PC-3 (cell line): ENCODE measurements at regions not wholly inside any gene's neighbourhood (a gene's known extent, or its start where the extent isn't known, plus 50 kb on each side); places are given as distances from the start of the nearest gene placed in this dataset.

ENCODE experiments used
- ATAC-seq: fragments of 200-7000 bp; cut with Tn5 transposase; 2 replicates; pipeline ENCODE4 v1.9.1; 2020; ENCODE audit warnings: mild to moderate bottlenecking, moderate library complexity
- BruUV-seq: library from RNA; stranded (reverse); fragments of 400-500 nt; replicated peaks from 2 replicates; lab custom pipeline; 2021; lab: Mats Ljungman, UMichigan
- CTCF ChIA-PET: fragments of 300-600 bp; sonication (Branson Sonifier 250); formaldehyde crosslinking; loops from one replicate; lab custom pipeline; 2022; ENCODE audit warnings: antibody characterized with exemption; lab: Charles Lee
- POLR2A ChIA-PET: fragments of 300-600 bp; sonication (Branson Sonifier 250); formaldehyde crosslinking; loops from one replicate; lab custom pipeline; 2022; ENCODE audit warnings: antibody characterized with exemption; ENCODE audit not compliant: unreplicated experiment; lab: Charles Lee
- DNase-seq: peaks from one replicate; pipeline ENCODE4 v3.0.0-alpha.2; 2015
- H2AFZ ChIP-seq: fragments of 300-600 bp; sonication (generic); 2 replicates; pipeline ENCODE4 v1.6.0; 2016; ENCODE audit warnings: antibody characterized with exemption, low read length
- H3F3A ChIP-seq: fragments of 300-600 bp; sonication (generic); one replicate; pipeline ENCODE4 v1.6.0; 2017; ENCODE audit warnings: antibody characterized with exemption, low read length, control low read depth, mild to moderate bottlenecking; ENCODE audit not compliant: unreplicated experiment
- H3K27ac ChIP-seq: fragments of 300-600 bp; sonication (generic); 2 replicates; pipeline ENCODE4 v1.5.1; 2016; ENCODE audit warnings: mild to moderate bottlenecking, low read length
- H3K27me3 ChIP-seq: fragments of 300-600 bp; sonication (generic); 2 replicates; pipeline ENCODE4 v1.6.1; 2016; ENCODE audit warnings: low read length, mixed read lengths
- H3K36me3 ChIP-seq: fragments of 300-600 bp; sonication (generic); 2 replicates; pipeline ENCODE4 v1.6.1; 2016; ENCODE audit warnings: low read depth, mixed run types, low read length, mixed read lengths
- H3K4me1 ChIP-seq: fragments of 300-600 bp; sonication (generic); 2 replicates; pipeline ENCODE4 v1.5.1; 2016; ENCODE audit warnings: low read length; ENCODE audit not compliant: insufficient read depth
- H3K4me2 ChIP-seq: fragments of 300-600 bp; sonication (generic); 2 replicates; pipeline ENCODE4 v1.6.0; 2016; ENCODE audit warnings: low read length
- H3K4me3 ChIP-seq: fragments of 300-600 bp; sonication (generic); 2 replicates; pipeline ENCODE4 v1.5.1; 2016; ENCODE audit warnings: mild to moderate bottlenecking, low read length, mixed read lengths
- H3K79me2 ChIP-seq: fragments of 300-600 bp; sonication (generic); 2 replicates; pipeline ENCODE4 v1.6.1; 2017; ENCODE audit warnings: low read length, mixed read lengths
- H3K9ac ChIP-seq: fragments of 300-600 bp; sonication (generic); 2 replicates; pipeline ENCODE4 v1.6.0; 2016; ENCODE audit warnings: mild to moderate bottlenecking, low read length
- H3K9me2 ChIP-seq: fragments of 300-600 bp; sonication (generic); replicated peaks from 2 replicates; pipeline ENCODE4 v1.6.1; 2016; ENCODE audit warnings: mixed run types, low read length, mixed read lengths
- H3K9me3 ChIP-seq: fragments of 300-600 bp; sonication (generic); 2 replicates; pipeline ENCODE4 v1.6.1; 2016; ENCODE audit warnings: low read length, mixed read lengths
- H4K20me1 ChIP-seq: fragments of 300-600 bp; sonication (generic); 2 replicates; pipeline ENCODE4 v1.6.1; 2016; ENCODE audit warnings: low read length, mixed read lengths
- CTCF ChIP-seq: fragments of 300-600 bp; sonication (generic); conservative IDR thresholded peaks from 2 replicates; pipeline ENCODE4 v1.5.1; 2017; ENCODE audit warnings: antibody characterized with exemption, low read depth, mild to moderate bottlenecking, low read length
- EZH2 ChIP-seq: fragments of 300-600 bp; sonication (generic); IDR thresholded peaks from one replicate; pipeline ENCODE4 v1.6.1; 2017; ENCODE audit warnings: antibody characterized with exemption, mild to moderate bottlenecking, low read length; ENCODE audit not compliant: unreplicated experiment
- EZH2phosphoT487 ChIP-seq: fragments of 300-600 bp; sonication (generic); IDR thresholded peaks from 2 replicates; pipeline ENCODE4 v1.6.1; 2018; ENCODE audit warnings: mild to moderate bottlenecking, antibody characterized with exemption, low read length, borderline replicate concordance
- intact Hi-C: fragments of 100-400 bp; cut with micrococcal nuclease; formaldehyde crosslinking; loops from 2 replicates; pipeline ENCODE4 v1.9.0; 2023

- Histone ChIP-seq H3K4me2 (no peak overlapping the region), H3K9me2 (no peaks in the 10 kb centered on the region), H2AFZ (no peak overlapping the region), H3K27ac (no peak overlapping the region), H3K4me1 (no peaks in the 10 kb centered on the region), H3K4me3 (no peak overlapping the region), H4K20me1 (no peaks in the 10 kb centered on the region), H3K9me3 (no peaks in the 10 kb centered on the region), H3K79me2 (no peaks in the 10 kb centered on the region), H3K36me3 (no peaks in the 10 kb centered on the region), H3K9ac (no peak overlapping the region), H3K27me3 (no peaks in the 10 kb centered on the region), H3F3A (no peaks in the 10 kb centered on the region)
- TF ChIP-seq CTCF, result no peak
- ChIA-PET CTCF (no interaction called here), POLR2A (no interaction called here)
- DNase-seq, result no peak
- ATAC-seq, result no peak
- no TSS peak for BruUV-seq
- intact Hi-C loops, result no loop called here
Observed at GRCh38 chr2:142339261-142339660, 208.4 kb upstream of the LRP1B start.

DNA sequence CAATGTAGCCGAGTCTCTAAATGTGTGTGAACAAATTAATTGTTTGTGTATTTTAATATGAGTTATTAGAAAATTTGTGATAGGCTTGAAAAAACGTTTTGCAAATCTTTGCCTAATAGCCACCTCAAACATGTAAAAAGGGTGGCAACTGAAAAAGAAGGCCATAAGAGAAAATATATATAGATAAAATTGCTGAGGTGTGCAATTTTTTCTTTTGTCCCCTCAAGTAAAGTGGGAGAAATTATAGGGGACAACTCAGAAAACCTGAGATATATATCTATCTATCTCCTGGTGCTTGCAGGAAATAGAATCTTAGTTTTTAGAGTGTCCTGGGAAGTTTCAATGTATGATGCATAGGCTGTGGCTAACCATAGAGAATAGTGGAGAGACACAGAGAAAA lies 201.4 kb upstream of the LRP1B start:
- no peak overlapping the region for H3K27ac ChIP-seq
- no peaks in the 10 kb centered on the region for H3K79me2 ChIP-seq
- no peak for ATAC-seq
- CTCF ChIA-PET, result no interaction called here
- H3F3A ChIP-seq, result no peaks in the 10 kb centered on the region
- no peaks in the 10 kb centered on the region for H3K4me1 ChIP-seq
- no peaks in the 10 kb centered on the region for H3K9me2 ChIP-seq
- H3K4me2 ChIP-seq, result no peak overlapping the region
- H3K27me3 ChIP-seq, result no peaks in the 10 kb centered on the region
- no peaks in the 10 kb centered on the region for H3K9me3 ChIP-seq
- H3K9ac ChIP-seq, result no peak overlapping the region
- POLR2A ChIA-PET, result no interaction called here
- no peaks in the 10 kb centered on the region for H4K20me1 ChIP-seq
- BruUV-seq, result no TSS peak
- no peaks in the 10 kb centered on the region for H3K36me3 ChIP-seq
- no peak overlapping the region for H3K4me3 ChIP-seq
- TF ChIP-seq CTCF (no peak), EZH2phosphoT487 (no peak), EZH2 (no peak)
- intact Hi-C loops, result no loop called here
- no peak for DNase-seq
- no peak overlapping the region for H2AFZ ChIP-seq

GRCh38 chr2:142330458-142330857 lies 199.6 kb upstream of the LRP1B start:
- intact Hi-C loops, result no loop called here
- Histone ChIP-seq H3K9me2 (no peaks in the 10 kb centered on the region), H3K36me3 (no peaks in the 10 kb centered on the region), H2AFZ (no peak overlapping the region), H3K27ac (no peak overlapping the region), H3K79me2 (no peaks in the 10 kb centered on the region), H3K4me2 (no peak overlapping the region), H4K20me1 (no peaks in the 10 kb centered on the region), H3F3A (no peaks in the 10 kb centered on the region), H3K9ac (no peak overlapping the region), H3K27me3 (no peaks in the 10 kb centered on the region), H3K4me3 (no peak overlapping the region), H3K9me3 (no peaks in the 10 kb centered on the region), H3K4me1 (no peaks in the 10 kb centered on the region)
- TF ChIP-seq CTCF, result no peak
- no peak for TF ChIP-seq EZH2phosphoT487
- TF ChIP-seq EZH2, result no peak
- no peak for ATAC-seq
- no TSS peak for BruUV-seq
- DNase-seq, result no peak
- ChIA-PET CTCF (no interaction called here), POLR2A (no interaction called here)
